Testis (tissue), 2 donors: ENCODE measurements at regions not wholly inside any gene's neighbourhood (a gene's known extent, or its start where the extent isn't known, plus 50 kb on each side); places are given as distances from the start of the nearest gene placed in this dataset.

Experiments used
- DNase-seq: peaks from one replicate; pipeline ENCODE4 v3.0.0-alpha.2; 2019
- H3K27ac ChIP-seq, 2 donors: fragments of 200-600 bp; sonication (generic); one replicate each; pipeline ENCODE4 v1.5.1; 2019
- H3K27me3 ChIP-seq: fragments of 200-600 bp; sonication (generic); one replicate; pipeline ENCODE4 v1.5.1; 2019
- H3K36me3 ChIP-seq: fragments of 200-600 bp; sonication (generic); one replicate; pipeline ENCODE4 v1.5.1; 2017; ENCODE audit warnings: low read depth; ENCODE audit errors: missing control alignments
- H3K4me1 ChIP-seq: fragments of 200-600 bp; sonication (generic); one replicate; pipeline ENCODE4 v1.5.1; 2019
- H3K4me3 ChIP-seq, 2 donors: fragments of 200-600 bp; sonication (generic); one replicate each; pipeline ENCODE4 v1.5.1; 2017 to 2019
- H3K9me3 ChIP-seq: fragments of 200-600 bp; sonication (generic); one replicate; pipeline ENCODE4 v1.5.1; 2017
- CTCF ChIP-seq, 3 experiments: fragments of 450-650 bp in 2 of 3; fragments of 200-600 bp in 1 of 3; sonication (generic) in 1 of 3; IDR thresholded peaks; one replicate each; pipeline ENCODE4 v1.5.1; 2016 to 2019; ENCODE audit warnings: antibody characterized with exemption in 3 of 3, mild to moderate bottlenecking in 2 of 3, moderate library complexity in 1 of 3
- POLR2A ChIP-seq: fragments of 450-650 bp; IDR thresholded peaks from one replicate; pipeline ENCODE4 v1.6.1; 2017; ENCODE audit warnings: antibody characterized with exemption, mild to moderate bottlenecking, moderate library complexity
- WGBS, 2 donors: methylation state at CpG; one replicate each; pipeline ENCODE4 v1.1.5; 2018; 5-methylcytosine and 5-hydroxymethylcytosine counted together
- intact Hi-C: fragments of 100-400 bp; cut with DNase I; formaldehyde crosslinking; loops from one replicate; pipeline ENCODE4 v1.15.1; 2023; ENCODE audit warnings: low total_unique reads

DNA sequence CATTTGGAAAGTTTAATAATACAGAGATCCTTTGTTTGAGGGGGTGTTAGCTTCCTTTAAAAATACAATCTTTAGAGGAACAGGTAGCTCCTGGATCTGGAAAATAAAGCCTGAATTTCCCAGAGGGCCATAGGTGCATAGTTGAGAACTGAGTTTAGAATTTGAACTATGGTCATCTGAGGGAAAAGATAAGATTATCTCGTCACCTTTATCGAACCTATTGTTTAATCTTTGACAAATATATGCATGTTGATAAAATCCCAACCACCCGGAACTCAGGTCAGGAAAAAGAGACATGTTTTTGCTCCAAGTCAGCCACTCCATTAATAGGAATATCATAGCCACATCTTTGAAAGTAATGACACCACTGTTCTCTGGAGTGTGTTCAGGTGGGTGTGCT, 91.7 kb upstream of the FAM169A start:
- Histone ChIP-seq H3K36me3 (no peaks in the 10 kb centered on the region), H3K27me3 (no peaks in the 10 kb centered on the region), H3K9me3 (no peaks in the 10 kb centered on the region), H3K4me3 (no peak overlapping the region), H3K27ac (no peak overlapping the region), H3K4me1 (no peaks in the 10 kb centered on the region)
- TF ChIP-seq POLR2A: no peak
- TF ChIP-seq CTCF (IDR thresholded peaks at IDR 0.05): no peak
- intact Hi-C loops: no loop called here
- WGBS, 2 donors: 77 to 86% methylated on average over 3 of the region's 3 CpGs
- DNase-seq: no peak

DNA sequence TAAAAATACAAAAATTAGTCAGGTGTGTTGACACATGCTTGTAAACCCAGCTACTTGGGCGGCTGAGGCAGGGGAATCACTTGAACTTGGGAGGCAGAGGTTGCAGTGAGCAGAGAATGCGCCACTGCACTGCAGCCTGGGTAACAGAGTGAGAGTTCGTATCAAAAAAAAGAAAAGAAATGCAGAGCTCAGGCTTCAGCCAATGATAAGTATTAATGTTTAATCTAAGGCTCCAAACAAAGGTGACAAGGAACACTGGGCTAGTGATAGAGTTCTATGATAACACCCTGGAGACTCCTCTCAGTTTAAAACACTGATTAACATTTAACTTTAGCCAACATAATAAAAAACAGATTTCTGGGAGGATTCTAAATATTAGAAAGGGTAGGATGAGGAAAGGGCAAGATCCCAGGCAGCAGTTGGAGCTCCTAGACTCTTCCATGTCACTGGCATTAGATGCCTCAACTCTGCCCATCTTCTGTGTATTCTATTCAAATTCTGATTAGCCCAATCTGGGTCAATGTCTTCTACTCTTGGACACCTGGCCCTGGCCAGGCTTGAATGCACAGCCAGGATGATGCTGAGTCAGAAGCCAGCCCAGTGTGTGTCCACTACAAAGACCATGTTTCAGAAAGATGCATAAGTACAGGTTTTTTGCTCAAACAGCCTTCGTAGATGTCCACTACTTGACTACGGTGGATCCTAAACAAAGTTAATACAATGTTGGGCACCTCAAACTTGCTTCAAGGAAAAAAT, 91.0 kb upstream of the FAM169A start:
- H3K27ac ChIP-seq: no peak overlapping the region
- TF ChIP-seq CTCF (IDR thresholded peaks at IDR 0.05) (no peak), POLR2A (no peak)
- no peaks in the 10 kb centered on the region for H3K36me3 ChIP-seq
- no peak overlapping the region for H3K4me3 ChIP-seq
- no peak for DNase-seq
- H3K4me1 ChIP-seq: no peaks in the 10 kb centered on the region
- intact Hi-C loops: no loop called here
- no peaks in the 10 kb centered on the region for H3K27me3 ChIP-seq
- WGBS, 2 donors: 87 to 95% methylated on average over 5 of the region's 5 CpGs
- no peaks in the 10 kb centered on the region for H3K9me3 ChIP-seq

DNA sequence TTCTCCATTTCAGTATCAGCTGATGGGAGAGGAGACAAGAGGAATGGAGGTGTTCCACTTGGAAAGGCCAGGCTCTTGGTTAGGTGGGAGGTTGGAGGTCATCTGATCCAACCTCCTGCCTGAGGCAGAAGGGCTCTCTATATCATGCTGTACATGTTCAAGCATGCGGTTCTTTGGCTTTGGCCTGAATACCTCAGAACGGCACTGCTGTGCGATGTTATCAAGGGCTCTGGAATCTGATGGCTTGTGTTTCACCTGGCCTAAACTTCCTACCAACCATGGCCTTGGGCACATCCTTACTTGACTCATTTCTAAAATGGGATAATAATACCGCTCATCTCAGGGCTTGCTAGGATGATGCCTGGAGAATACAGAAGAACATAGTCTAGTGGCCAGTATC, 90.1 kb upstream of the FAM169A start:
- TF ChIP-seq CTCF (IDR thresholded peaks at IDR 0.05) (no peak), POLR2A (no peak)
- Histone ChIP-seq H3K27me3 (no peaks in the 10 kb centered on the region), H3K9me3 (no peaks in the 10 kb centered on the region), H3K27ac (no peak overlapping the region), H3K4me1 (no peaks in the 10 kb centered on the region), H3K4me3 (no peak overlapping the region), H3K36me3 (no peaks in the 10 kb centered on the region)
- intact Hi-C loops: no loop called here
- no peak for DNase-seq
- WGBS, 2 donors: 79 to 89% methylated on average over 4 of the region's 4 CpGs

- H3K4me1 ChIP-seq: no peaks in the 10 kb centered on the region
- no peaks in the 10 kb centered on the region for H3K9me3 ChIP-seq
- intact Hi-C loops: no loop called here
- no peak overlapping the region for H3K4me3 ChIP-seq
- TF ChIP-seq POLR2A (no peak), CTCF (IDR thresholded peaks at IDR 0.05) (no peak)
- no peaks in the 10 kb centered on the region for H3K36me3 ChIP-seq
- no peaks in the 10 kb centered on the region for H3K27me3 ChIP-seq
- H3K27ac ChIP-seq: no peak overlapping the region
- 49 to 57% methylated on average over 3 of the region's 3 CpGs for WGBS, 2 donors
- DNase-seq: no peak
Observed at GRCh38 chr5:74954919-74955318, 88.7 kb upstream of the FAM169A start.
